Breast epithelium (tissue), 4 donors: ENCODE measurements at regions not wholly inside any gene's neighbourhood (a gene's known extent, or its start where the extent isn't known, plus 50 kb on each side); places are given as distances from the start of the nearest gene placed in this dataset.

Experiments used
- DNase-seq, 2 donors: peaks; one replicate each; pipeline ENCODE4 v3.0.0-alpha.2; 2019; ENCODE audit warnings: low spot score in 2 of 2
- H3K27ac ChIP-seq, 2 donors: fragments of 200-600 bp; sonication (generic) in 1 of 2; one replicate each; pipeline ENCODE4 v1.5.1; 2016 to 2019; ENCODE audit warnings: mild to moderate bottlenecking in 1 of 2
- H3K27me3 ChIP-seq, 2 donors: fragments of 200-600 bp; sonication (generic) in 1 of 2; one replicate each; pipeline versions ENCODE4 v1.5.1 to v1.6.0; 2017 to 2019; ENCODE audit warnings: control low read depth in 1 of 2, mild to moderate bottlenecking in 1 of 2
- H3K36me3 ChIP-seq: fragments of 200-600 bp; one replicate; pipeline ENCODE4 v1.5.1; 2019
- H3K4me1 ChIP-seq, 2 donors: fragments of 200-600 bp; sonication (generic); one replicate each; pipeline ENCODE4 v1.5.1; 2016 to 2019; ENCODE audit warnings: control low read depth in 1 of 2
- H3K4me3 ChIP-seq, 3 donors: fragments of 200-600 bp; sonication (generic); 1 replicate in 2 of 3; 2 replicates in 1 of 3; pipeline ENCODE4 v1.5.1; 2016 to 2019; ENCODE audit warnings: mild to moderate bottlenecking in 3 of 3, moderate library complexity in 2 of 3
- H3K9me3 ChIP-seq, 2 donors: fragments of 200-600 bp; sonication (generic) in 1 of 2; one replicate each; pipeline ENCODE4 v1.5.1; 2016 to 2019; ENCODE audit warnings: control low read depth in 1 of 2
- POLR2A ChIP-seq: fragments of 450-650 bp; IDR thresholded peaks from one replicate; pipeline ENCODE4 v1.6.1; 2016; ENCODE audit warnings: antibody characterized with exemption, mild to moderate bottlenecking, moderate library complexity
- POLR2AphosphoS5 ChIP-seq, 3 donors: sonication (generic); formaldehyde crosslinking; IDR thresholded peaks; one replicate each; pipeline ENCODE4 v1.6.1; 2017; ENCODE audit warnings: antibody characterized with exemption in 3 of 3
- intact Hi-C: fragments of 100-400 bp; cut with DNase I; formaldehyde crosslinking; loops from one replicate; pipeline ENCODE4 v1.15.1; 2023; ENCODE audit warnings: low total_unique reads
- TF ChIP-seq, protein P1 (sequence below), 3 donors: fragments of 450-650 bp; IDR thresholded peaks; one replicate each; pipeline ENCODE4 v1.5.1; 2016 to 2017; ENCODE audit warnings: antibody characterized with exemption in 3 of 3, mild to moderate bottlenecking in 3 of 3, moderate library complexity in 3 of 3

DNA sequence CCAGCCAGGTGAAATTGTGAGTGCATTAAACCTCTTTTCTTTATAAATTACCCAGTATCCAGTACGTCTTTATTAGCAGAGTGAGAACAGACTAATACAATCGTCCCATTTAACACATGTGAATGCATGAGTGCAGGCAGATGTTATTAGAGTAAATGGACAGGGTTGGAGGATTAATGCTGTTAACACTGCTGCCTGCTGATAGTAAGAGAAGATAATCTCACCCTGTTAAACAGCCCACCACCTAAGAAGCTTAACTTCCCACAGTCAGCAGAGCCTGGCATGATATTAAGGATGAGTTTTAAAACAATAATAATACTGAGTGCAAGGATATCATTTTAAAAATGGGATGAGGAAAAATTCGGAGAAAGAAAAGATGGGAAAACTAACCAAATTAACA is 181.4 kb upstream of the LHX8 start:
- Histone ChIP-seq H3K9me3 (no peaks in the 10 kb centered on the region), H3K4me3 (no peak overlapping the region), H3K27ac (no peak overlapping the region), H3K4me1 (no peaks in the 10 kb centered on the region), H3K27me3 (no peaks in the 10 kb centered on the region), H3K36me3 (no peaks in the 10 kb centered on the region)
- no peak for DNase-seq
- no peak for TF ChIP-seq POLR2AphosphoS5 (IDR thresholded peaks at IDR 0.05)
- TF ChIP-seq, protein P1, sequence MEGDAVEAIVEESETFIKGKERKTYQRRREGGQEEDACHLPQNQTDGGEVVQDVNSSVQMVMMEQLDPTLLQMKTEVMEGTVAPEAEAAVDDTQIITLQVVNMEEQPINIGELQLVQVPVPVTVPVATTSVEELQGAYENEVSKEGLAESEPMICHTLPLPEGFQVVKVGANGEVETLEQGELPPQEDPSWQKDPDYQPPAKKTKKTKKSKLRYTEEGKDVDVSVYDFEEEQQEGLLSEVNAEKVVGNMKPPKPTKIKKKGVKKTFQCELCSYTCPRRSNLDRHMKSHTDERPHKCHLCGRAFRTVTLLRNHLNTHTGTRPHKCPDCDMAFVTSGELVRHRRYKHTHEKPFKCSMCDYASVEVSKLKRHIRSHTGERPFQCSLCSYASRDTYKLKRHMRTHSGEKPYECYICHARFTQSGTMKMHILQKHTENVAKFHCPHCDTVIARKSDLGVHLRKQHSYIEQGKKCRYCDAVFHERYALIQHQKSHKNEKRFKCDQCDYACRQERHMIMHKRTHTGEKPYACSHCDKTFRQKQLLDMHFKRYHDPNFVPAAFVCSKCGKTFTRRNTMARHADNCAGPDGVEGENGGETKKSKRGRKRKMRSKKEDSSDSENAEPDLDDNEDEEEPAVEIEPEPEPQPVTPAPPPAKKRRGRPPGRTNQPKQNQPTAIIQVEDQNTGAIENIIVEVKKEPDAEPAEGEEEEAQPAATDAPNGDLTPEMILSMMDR (IDR thresholded peaks at IDR 0.05), result no peak
- no peak for TF ChIP-seq POLR2A
- intact Hi-C loops, result no loop called here

DNA sequence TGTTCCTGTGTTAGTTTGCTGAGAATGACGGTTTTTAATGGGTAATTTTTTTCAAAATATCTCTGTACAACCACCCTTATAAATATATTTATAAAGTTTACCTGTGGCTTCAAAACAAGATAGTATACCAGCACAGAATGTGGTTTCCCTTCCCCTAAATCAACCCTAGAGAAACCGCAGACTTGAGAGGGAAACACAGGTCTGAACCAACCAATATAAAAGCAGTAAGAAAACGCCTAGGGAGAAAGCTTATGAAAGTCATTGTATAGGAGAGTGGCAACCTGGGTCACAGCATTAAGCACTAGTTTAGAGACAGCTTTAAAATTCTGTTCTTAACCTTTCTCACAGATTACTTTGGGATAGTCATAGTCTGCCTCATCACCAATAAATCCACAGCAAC is 180.6 kb upstream of the LHX8 start:
- H3K36me3 ChIP-seq, result no peaks in the 10 kb centered on the region
- H3K4me1 ChIP-seq, result no peaks in the 10 kb centered on the region
- H3K27ac ChIP-seq, result no peak overlapping the region
- no peak for DNase-seq
- H3K4me3 ChIP-seq, result no peak overlapping the region
- no peaks in the 10 kb centered on the region for H3K27me3 ChIP-seq
- H3K9me3 ChIP-seq, result no peaks in the 10 kb centered on the region
- intact Hi-C loops, result no loop called here
- TF ChIP-seq POLR2AphosphoS5 (IDR thresholded peaks at IDR 0.05), result no peak
- TF ChIP-seq, protein P1 (IDR thresholded peaks at IDR 0.05), result no peak

DNA sequence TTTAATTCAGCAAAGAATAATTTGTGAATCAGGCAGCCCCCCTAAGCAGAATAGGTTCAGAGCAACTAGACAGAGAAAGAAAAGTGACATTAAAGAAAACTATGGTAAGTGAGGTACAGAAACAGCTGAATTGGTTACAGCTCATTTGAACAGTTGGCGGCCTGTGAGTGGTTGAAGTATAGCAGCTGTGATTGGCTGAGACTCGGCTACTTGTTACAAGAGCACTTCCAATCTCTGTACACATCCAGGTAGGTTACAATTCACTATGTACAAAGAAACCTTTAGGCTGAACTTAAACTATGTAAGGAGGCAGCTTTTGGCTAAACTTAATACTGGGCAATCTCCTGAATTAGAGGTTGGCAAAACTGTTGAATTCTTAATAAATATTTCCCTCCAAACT is 171.1 kb upstream of the LHX8 start:
- no peak for TF ChIP-seq POLR2A
- TF ChIP-seq, protein P1 (IDR thresholded peaks at IDR 0.05), result no peak
- no peak for TF ChIP-seq POLR2AphosphoS5 (IDR thresholded peaks at IDR 0.05)
- Histone ChIP-seq H3K4me3 (no peak overlapping the region), H3K27ac (no peak overlapping the region), H3K36me3 (no peaks in the 10 kb centered on the region), H3K9me3 (no peaks in the 10 kb centered on the region), H3K27me3 (no peaks in the 10 kb centered on the region), H3K4me1 (no peaks in the 10 kb centered on the region)
- no peak for DNase-seq
- intact Hi-C loops, result no loop called here

DNA sequence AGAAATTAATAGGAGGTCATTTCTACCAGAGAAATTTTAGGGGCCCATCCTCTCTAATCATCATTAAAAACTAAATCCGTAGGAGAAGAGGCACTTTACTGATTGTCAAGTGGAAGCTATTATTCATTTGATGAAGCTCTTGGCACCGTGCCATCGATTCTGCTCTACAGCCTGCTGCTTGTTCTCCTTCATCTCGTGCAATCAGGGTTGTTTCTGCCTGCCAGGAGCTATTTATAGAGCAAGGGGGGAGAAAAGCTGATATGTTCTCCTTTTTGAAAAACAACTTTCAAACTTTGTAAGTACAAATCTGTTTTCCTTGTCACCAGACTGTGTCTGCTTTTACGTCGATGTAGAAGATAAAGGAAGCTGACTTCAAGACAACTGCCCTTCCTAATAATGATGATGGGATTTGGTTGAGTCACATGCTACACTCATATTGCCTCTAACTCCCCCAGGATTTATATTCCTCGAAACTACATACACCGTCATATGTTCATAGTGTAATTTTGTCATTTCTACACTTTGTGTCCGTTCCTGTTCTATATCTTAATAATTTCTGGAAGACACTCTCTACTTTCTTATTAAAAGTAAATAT is 169.6 kb upstream of the LHX8 start:
- H3K27me3 ChIP-seq, result no peaks in the 10 kb centered on the region
- no peak for DNase-seq
- H3K4me1 ChIP-seq, result no peaks in the 10 kb centered on the region
- intact Hi-C loops, result no loop called here
- H3K36me3 ChIP-seq, result no peaks in the 10 kb centered on the region
- no peaks in the 10 kb centered on the region for H3K9me3 ChIP-seq
- TF ChIP-seq, protein P1 (IDR thresholded peaks at IDR 0.05), result no peak
- TF ChIP-seq POLR2A (no peak), POLR2AphosphoS5 (IDR thresholded peaks at IDR 0.05) (no peak)
- H3K4me3 ChIP-seq, result no peak overlapping the region
- H3K27ac ChIP-seq, result no peak overlapping the region

DNA sequence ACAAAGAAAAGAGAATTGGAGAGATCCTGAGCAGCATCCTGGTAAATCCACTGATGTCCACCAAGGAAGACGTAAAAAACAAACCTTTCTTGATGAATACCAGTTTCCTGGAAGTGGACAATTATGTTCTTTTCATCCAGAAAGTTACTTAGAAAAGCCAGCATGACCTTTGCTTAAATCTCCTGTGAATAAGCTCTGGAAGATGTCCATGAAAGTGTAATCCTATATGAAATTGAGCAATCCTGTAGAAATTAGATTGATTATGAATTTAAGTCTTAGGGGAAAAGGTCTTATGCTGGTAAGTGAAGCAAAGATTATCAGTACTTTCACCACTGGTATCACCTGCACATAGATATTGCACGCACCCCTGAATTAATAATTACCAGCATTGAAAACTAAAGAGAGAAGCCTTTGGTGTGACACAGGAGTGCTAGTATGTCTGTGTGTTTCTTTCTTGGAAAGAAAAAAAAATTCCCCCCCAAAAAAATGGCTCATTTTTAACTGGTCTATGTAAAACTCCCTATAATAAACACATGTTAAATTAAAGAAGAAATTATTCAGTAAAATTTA is 164.5 kb upstream of the LHX8 start:
- H3K4me1 ChIP-seq, result no peaks in the 10 kb centered on the region
- TF ChIP-seq, protein P1 (IDR thresholded peaks at IDR 0.05), result no peak
- TF ChIP-seq POLR2AphosphoS5 (IDR thresholded peaks at IDR 0.05) (no peak), POLR2A (no peak)
- no peak overlapping the region for H3K27ac ChIP-seq
- no peaks in the 10 kb centered on the region for H3K36me3 ChIP-seq
- no peak overlapping the region for H3K4me3 ChIP-seq
- H3K27me3 ChIP-seq, result no peaks in the 10 kb centered on the region
- DNase-seq, result no peak
- intact Hi-C loops, result no loop called here
- no peaks in the 10 kb centered on the region for H3K9me3 ChIP-seq
